A549 (cell line): ENCODE measurements at regions not wholly inside any gene's neighbourhood (a gene's known extent, or its start where the extent isn't known, plus 50 kb on each side); places are given as distances from the start of the nearest gene placed in this dataset.
A peak's percentile ranks its signal among the peaks of the same experiment; 100 is the strongest.

Experiments used
- ATAC-seq, 2 experiments: fragments of 200-7000 bp in 1 of 2; fragments of >200 bp in 1 of 2; cut with Nextera tagmentation in 1 of 2; cut with Tn5 transposase in 1 of 2; 3 replicates each; pipeline versions ENCODE4 v1.8.0 to v1.9.1; 2018 to 2020; ENCODE audit warnings: mild to moderate bottlenecking in 1 of 2, moderate library complexity in 1 of 2
- CTCF ChIA-PET: fragments of 300-600 bp; sonication (Branson Sonifier 250); formaldehyde crosslinking; extraction: SDS; loops from one replicate; lab custom pipeline; 2021; ENCODE audit warnings: antibody characterized with exemption, inconsistent platforms; lab: Yijun Ruan, JAX
- POLR2A ChIA-PET: fragments of 350-600 bp; formaldehyde crosslinking; extraction: SDS; loops from one replicate; lab custom pipeline; 2021; ENCODE audit warnings: antibody characterized with exemption, inconsistent platforms; lab: Yijun Ruan, JAX
- DNase-seq, 2 experiments: peaks; one replicate each; pipeline versions ENCODE4 v3.0.0 to v3.0.0-alpha.2; 2011 to 2016; ENCODE audit warnings: low read depth in 1 of 2, low spot score in 1 of 2
- FAIRE-seq: peaks from 2 replicates; lab custom pipeline; 2011; peaks lifted over from hg19 to GRCh38; lab: Jason Lieb, UNC
- H3K27ac ChIP-seq, 2 experiments: fragments of >200 bp; sonication (Bioruptor Twin); formaldehyde crosslinking; 3 replicates each; pipeline ENCODE4 v1.5.1; 2016 to 2017
- H3K4me1 ChIP-seq: fragments of >200 bp; sonication (Bioruptor Twin); formaldehyde crosslinking; 3 replicates; pipeline ENCODE4 v1.6.1; 2016
- H3K4me2 ChIP-seq: fragments of >200 bp; sonication (Bioruptor Twin); formaldehyde crosslinking; 3 replicates; pipeline ENCODE4 v1.6.1; 2016
- H3K4me3 ChIP-seq: fragments of >200 bp; sonication (Bioruptor Twin); formaldehyde crosslinking; 3 replicates; pipeline ENCODE4 v1.5.1; 2016
- H3K9me3 ChIP-seq: fragments of >200 bp; sonication (Bioruptor Twin); formaldehyde crosslinking; 3 replicates; pipeline ENCODE4 v1.6.1; 2016
- CEBPB ChIP-seq, 2 experiments: fragments of >200 bp in 1 of 2; sonication (Bioruptor Twin) in 1 of 2; formaldehyde crosslinking in 1 of 2; IDR thresholded peaks; 2 replicates each; pipeline ENCODE4 v1.6.1; 2012 to 2016
- CHD2 ChIP-seq: fragments of 150-350 bp; IDR thresholded peaks from 2 replicates; pipeline ENCODE4 v1.6.1; 2014; ENCODE audit warnings: low read length; ENCODE audit not compliant: partially characterized antibody
- EP300 ChIP-seq, 2 experiments: fragments of >200 bp; sonication (Bioruptor Twin); formaldehyde crosslinking; IDR thresholded peaks; 2 replicates in 1 of 2; 3 replicates in 1 of 2; pipeline ENCODE4 v1.6.1; 2016 to 2017
- FOSL2 ChIP-seq, 2 experiments: fragments of 450-650 bp in 1 of 2; fragments of >200 bp in 1 of 2; sonication (Bioruptor Twin) in 1 of 2; formaldehyde crosslinking; IDR thresholded peaks; 2 replicates each; pipeline versions ENCODE4 v1.5.0 to v1.6.1; 2016 to 2020; ENCODE audit warnings: mild to moderate bottlenecking in 1 of 2, moderate library complexity in 1 of 2
- FOXS1 ChIP-seq: fragments of 250-450 bp; sonication (Bioruptor Pico); IDR thresholded peaks from 2 replicates; pipeline ENCODE4 v1.5.0; 2020; ENCODE audit warnings: mild to moderate bottlenecking, moderate library complexity
- HOXA7 ChIP-seq: fragments of 250-450 bp; sonication (Bioruptor Pico); IDR thresholded peaks from 2 replicates; pipeline ENCODE4 v1.5.0; 2020; ENCODE audit warnings: mild to moderate bottlenecking, moderate library complexity
- HOXB5 ChIP-seq: fragments of 250-450 bp; sonication (Bioruptor Pico); IDR thresholded peaks from 2 replicates; pipeline ENCODE4 v1.5.0; 2020; ENCODE audit warnings: mild to moderate bottlenecking, moderate library complexity
- MAFK ChIP-seq: fragments of 450-650 bp; IDR thresholded peaks from 2 replicates; pipeline ENCODE4 v1.6.1; 2014; ENCODE audit not compliant: partially characterized antibody
- MAZ ChIP-seq: fragments of 150-350 bp; IDR thresholded peaks from 2 replicates; pipeline ENCODE4 v1.6.1; 2014; ENCODE audit warnings: antibody characterized with exemption, low read depth, low read length, borderline replicate concordance
- NPAS2 ChIP-seq: fragments of 250-450 bp; sonication (Bioruptor Pico); IDR thresholded peaks from 2 replicates; pipeline ENCODE4 v1.8.0; 2022; ENCODE audit warnings: mild to moderate bottlenecking, moderate library complexity, borderline replicate concordance
- RAD21 ChIP-seq, 2 experiments: fragments of >200 bp in 1 of 2; sonication (Bioruptor Twin) in 1 of 2; formaldehyde crosslinking in 1 of 2; IDR thresholded peaks in 1 of 2; conservative IDR thresholded peaks in 1 of 2; 2 replicates in 1 of 2; 3 replicates in 1 of 2; pipeline ENCODE4 v1.6.1; 2012 to 2018; ENCODE audit warnings: inconsistent platforms in 1 of 2
- RARB ChIP-seq: fragments of 250-450 bp; sonication (Bioruptor Pico); IDR thresholded peaks from 2 replicates; pipeline ENCODE4 v1.8.0; 2021; ENCODE audit warnings: mild to moderate bottlenecking, moderate library complexity
- RCOR1 ChIP-seq: fragments of 150-350 bp; IDR thresholded peaks from 2 replicates; pipeline ENCODE4 v1.6.1; 2014; ENCODE audit warnings: antibody characterized with exemption, low read length, low read depth
- ZSCAN20 ChIP-seq: fragments of 250-450 bp; sonication (Bioruptor Pico); IDR thresholded peaks from 2 replicates; pipeline ENCODE4 v1.8.0; 2022; ENCODE audit warnings: mild to moderate bottlenecking, moderate library complexity
- TF ChIP-seq, protein P1 (sequence below): fragments of 450-650 bp; IDR thresholded peaks from 2 replicates; pipeline ENCODE4 v1.6.1; 2014; ENCODE audit warnings: antibody characterized with exemption
- TF ChIP-seq, protein P2 (sequence below): fragments of 150-350 bp; IDR thresholded peaks from 2 replicates; pipeline ENCODE4 v1.6.1; 2014; ENCODE audit warnings: low read depth, mild to moderate bottlenecking, low read length
- TF ChIP-seq, protein P3 (sequence below): fragments of >200 bp; sonication (Bioruptor Twin); formaldehyde crosslinking; IDR thresholded peaks from 3 replicates; pipeline ENCODE4 v1.6.1; 2016
- TF ChIP-seq, protein P4 (sequence below): IDR thresholded peaks from 2 replicates; pipeline ENCODE4 v1.6.1; 2012
- TF ChIP-seq, protein P5 (sequence below): fragments of >200 bp; sonication (Bioruptor Twin); formaldehyde crosslinking; IDR thresholded peaks from 3 replicates; pipeline ENCODE4 v1.5.1; 2016

DNA sequence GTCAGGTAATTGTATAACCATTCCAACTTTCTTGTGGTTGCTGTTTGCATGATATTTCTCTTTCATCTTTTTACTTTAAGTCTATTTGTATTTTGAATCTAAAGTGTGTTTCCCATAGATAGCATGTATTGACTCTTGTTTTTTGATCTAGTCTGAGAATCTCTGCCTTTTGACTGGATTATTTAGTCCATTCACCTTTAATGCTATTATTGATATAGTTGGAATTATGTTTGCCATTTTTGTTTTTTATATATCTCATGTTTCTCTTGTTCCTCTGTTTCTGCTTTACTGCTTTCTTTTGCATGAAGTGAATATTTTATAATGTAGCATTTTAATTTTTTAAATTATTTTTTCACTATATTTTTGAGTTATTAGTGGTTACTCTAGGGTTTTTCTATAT, 103.9 kb upstream of the PMCH start:
- Histone ChIP-seq H3K4me3 (no peak overlapping the region), H3K4me2 (no peak overlapping the region), H3K4me1 (0 out of 3 replicates have a peak, but pooled peaks cover 4% of the 10 kb centered on the region), H3K27ac (no peak overlapping the region), H3K9me3 (no peaks in the 10 kb centered on the region)
- ATAC-seq (no peak), FAIRE-seq (no peak), DNase-seq (no peak)
- ChIA-PET POLR2A (no interaction called here), CTCF (no interaction called here)
- TF ChIP-seq RCOR1 (no peak), MAZ (no peak), RAD21 (conservative IDR thresholded peaks at IDR 0.05 in 1 of 2, IDR thresholded peaks at IDR 0.05 in 1 of 2) (no peak), HOXA7 (no peak), EP300 (IDR thresholded peaks at IDR 0.05) (no peak), FOSL2 (IDR thresholded peaks at IDR 0.05) (no peak), FOSL2 (CRISPR knock-in tag; IDR thresholded peaks at IDR 0.05) (no peak), FOXS1 (CRISPR knock-in tag) (no peak), CEBPB (IDR thresholded peaks at IDR 0.05) (no peak), ZSCAN20 (CRISPR knock-in tag) (no peak), RARB (CRISPR knock-in tag) (no peak), HOXB5 (CRISPR knock-in tag) (no peak), MAFK (no peak), CHD2 (no peak), NPAS2 (CRISPR knock-in tag) (no peak)
- TF ChIP-seq, protein P1, sequence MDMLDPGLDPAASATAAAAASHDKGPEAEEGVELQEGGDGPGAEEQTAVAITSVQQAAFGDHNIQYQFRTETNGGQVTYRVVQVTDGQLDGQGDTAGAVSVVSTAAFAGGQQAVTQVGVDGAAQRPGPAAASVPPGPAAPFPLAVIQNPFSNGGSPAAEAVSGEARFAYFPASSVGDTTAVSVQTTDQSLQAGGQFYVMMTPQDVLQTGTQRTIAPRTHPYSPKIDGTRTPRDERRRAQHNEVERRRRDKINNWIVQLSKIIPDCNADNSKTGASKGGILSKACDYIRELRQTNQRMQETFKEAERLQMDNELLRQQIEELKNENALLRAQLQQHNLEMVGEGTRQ, result no peak
- TF ChIP-seq, protein P2, sequence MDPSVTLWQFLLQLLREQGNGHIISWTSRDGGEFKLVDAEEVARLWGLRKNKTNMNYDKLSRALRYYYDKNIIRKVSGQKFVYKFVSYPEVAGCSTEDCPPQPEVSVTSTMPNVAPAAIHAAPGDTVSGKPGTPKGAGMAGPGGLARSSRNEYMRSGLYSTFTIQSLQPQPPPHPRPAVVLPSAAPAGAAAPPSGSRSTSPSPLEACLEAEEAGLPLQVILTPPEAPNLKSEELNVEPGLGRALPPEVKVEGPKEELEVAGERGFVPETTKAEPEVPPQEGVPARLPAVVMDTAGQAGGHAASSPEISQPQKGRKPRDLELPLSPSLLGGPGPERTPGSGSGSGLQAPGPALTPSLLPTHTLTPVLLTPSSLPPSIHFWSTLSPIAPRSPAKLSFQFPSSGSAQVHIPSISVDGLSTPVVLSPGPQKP, result no peak
- TF ChIP-seq, protein P3, sequence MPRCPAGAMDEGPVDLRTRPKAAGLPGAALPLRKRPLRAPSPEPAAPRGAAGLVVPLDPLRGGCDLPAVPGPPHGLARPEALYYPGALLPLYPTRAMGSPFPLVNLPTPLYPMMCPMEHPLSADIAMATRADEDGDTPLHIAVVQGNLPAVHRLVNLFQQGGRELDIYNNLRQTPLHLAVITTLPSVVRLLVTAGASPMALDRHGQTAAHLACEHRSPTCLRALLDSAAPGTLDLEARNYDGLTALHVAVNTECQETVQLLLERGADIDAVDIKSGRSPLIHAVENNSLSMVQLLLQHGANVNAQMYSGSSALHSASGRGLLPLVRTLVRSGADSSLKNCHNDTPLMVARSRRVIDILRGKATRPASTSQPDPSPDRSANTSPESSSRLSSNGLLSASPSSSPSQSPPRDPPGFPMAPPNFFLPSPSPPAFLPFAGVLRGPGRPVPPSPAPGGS, result no peak

DNA sequence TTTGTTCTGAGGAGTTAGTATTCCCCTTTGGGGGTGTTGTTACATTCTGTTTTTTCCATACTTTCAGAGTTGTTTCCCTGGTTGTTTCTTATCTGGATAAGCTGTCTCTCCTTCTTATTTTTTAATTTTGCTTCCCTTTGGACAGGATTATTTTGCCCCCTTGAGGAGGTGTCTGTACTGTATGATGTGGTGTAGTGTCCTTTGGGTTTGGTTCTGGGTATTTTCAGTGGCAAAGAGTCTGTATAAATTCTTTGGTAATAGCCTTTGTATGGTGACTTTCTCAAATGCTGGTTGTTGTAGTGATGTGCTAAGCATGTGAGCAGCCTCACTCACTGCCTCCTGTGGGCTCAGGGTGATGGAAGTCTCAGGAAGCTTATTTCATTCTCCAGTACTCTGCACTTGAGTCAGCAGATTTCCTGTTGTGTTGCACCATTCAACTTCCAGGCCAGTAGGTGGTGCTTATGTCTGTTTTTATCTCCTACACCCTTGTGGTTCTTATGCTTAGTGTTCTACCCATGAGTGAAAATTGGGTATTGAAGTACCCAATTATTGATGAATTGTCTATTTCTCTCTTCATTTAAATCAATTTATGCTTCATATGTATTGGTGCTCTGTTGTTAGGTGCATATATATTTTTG, 103.3 kb upstream of the PMCH start:
- ATAC-seq (peak in 1 of 2 experiments; percentile 84; a peak in 3 of 6 replicates), FAIRE-seq (no peak), DNase-seq (peak; percentile 12 to 67)
- Histone ChIP-seq H3K4me2 (no peak overlapping the region), H3K4me1 (0 out of 3 replicates have a peak, but pooled peaks cover 4% of the 10 kb centered on the region), H3K27ac (no peak overlapping the region), H3K9me3 (no peaks in the 10 kb centered on the region), H3K4me3 (no peak overlapping the region)
- TF ChIP-seq, protein P4, sequence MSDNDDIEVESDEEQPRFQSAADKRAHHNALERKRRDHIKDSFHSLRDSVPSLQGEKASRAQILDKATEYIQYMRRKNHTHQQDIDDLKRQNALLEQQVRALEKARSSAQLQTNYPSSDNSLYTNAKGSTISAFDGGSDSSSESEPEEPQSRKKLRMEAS, result no peak
- TF ChIP-seq RAD21 (conservative IDR thresholded peaks at IDR 0.05 in 1 of 2, IDR thresholded peaks at IDR 0.05 in 1 of 2), result peak in 1 of 2 experiments; percentile 42; a peak in 2 of 5 replicates
- TF ChIP-seq CEBPB (IDR thresholded peaks at IDR 0.05), result 0 out of 4 replicates have a peak, but pooled peaks of 1 of the 2 experiments have one; percentile 5
- TF ChIP-seq, protein P5, sequence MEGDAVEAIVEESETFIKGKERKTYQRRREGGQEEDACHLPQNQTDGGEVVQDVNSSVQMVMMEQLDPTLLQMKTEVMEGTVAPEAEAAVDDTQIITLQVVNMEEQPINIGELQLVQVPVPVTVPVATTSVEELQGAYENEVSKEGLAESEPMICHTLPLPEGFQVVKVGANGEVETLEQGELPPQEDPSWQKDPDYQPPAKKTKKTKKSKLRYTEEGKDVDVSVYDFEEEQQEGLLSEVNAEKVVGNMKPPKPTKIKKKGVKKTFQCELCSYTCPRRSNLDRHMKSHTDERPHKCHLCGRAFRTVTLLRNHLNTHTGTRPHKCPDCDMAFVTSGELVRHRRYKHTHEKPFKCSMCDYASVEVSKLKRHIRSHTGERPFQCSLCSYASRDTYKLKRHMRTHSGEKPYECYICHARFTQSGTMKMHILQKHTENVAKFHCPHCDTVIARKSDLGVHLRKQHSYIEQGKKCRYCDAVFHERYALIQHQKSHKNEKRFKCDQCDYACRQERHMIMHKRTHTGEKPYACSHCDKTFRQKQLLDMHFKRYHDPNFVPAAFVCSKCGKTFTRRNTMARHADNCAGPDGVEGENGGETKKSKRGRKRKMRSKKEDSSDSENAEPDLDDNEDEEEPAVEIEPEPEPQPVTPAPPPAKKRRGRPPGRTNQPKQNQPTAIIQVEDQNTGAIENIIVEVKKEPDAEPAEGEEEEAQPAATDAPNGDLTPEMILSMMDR, result peak; percentile 16; the same call in 1 of the 3 replicates
- TF ChIP-seq MAFK, result peak; percentile 85
- ChIA-PET POLR2A (no interaction called here), CTCF (interaction anchor here (1.2 kb wide), 1 partner anchor 473 kb away, joined by 3 read pairs; no protein-coding TSS in a partner anchor)
